Stimulated activated CD4-positive, alpha-beta T cell treated with anti-CD3 and anti-CD28 coated beads, Interleukin-4, amount 100 ng/mL, for 48 hours (primary cell): ENCODE measurements at regions not wholly inside any gene's neighbourhood (a gene's known extent, or its start where the extent isn't known, plus 50 kb on each side); places are given as distances from the start of the nearest gene placed in this dataset.

Experiments used
- DNase-seq, 2 donors: peaks; one replicate each; pipeline ENCODE4 v3.0.0-alpha.2; 2020; ENCODE audit warnings: low read depth in 2 of 2

- no peak for DNase-seq
Measured at GRCh38 chrX:5086388-5086787, 1142.3 kb downstream of the NLGN4X start.

- DNase-seq = no peak
Measured at GRCh38 chrX:5084279-5084678, 1144.4 kb downstream of the NLGN4X start.

- DNase-seq = no peak
Measured at GRCh38 chrX:5082705-5083104, 1146.0 kb downstream of the NLGN4X start.

- DNase-seq = no peak
Measured at GRCh38 chrX:5080791-5081190, 1147.9 kb downstream of the NLGN4X start.

DNA sequence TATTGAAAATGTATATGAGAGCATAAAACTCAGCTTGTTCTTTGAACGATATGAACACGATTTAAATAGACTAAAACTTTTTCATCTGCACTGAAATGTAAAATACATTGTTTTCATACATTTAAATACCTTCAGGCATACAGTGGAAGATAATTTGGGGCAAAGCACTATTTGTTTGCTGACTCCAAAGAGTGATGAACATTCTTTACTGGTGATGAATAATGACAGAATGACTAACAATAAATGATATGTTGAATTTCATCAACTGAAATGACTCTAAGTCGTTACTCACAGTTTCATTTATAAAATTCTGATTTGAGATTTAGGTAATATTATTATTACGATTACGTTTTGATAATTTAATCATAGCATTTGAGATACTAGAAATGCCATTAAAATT lies 1160.1 kb downstream of the NLGN4X start:
- no peak for DNase-seq

GRCh38 chrX:5057786-5058185 lies 1170.9 kb downstream of the NLGN4X start:
- no peak for DNase-seq

DNA sequence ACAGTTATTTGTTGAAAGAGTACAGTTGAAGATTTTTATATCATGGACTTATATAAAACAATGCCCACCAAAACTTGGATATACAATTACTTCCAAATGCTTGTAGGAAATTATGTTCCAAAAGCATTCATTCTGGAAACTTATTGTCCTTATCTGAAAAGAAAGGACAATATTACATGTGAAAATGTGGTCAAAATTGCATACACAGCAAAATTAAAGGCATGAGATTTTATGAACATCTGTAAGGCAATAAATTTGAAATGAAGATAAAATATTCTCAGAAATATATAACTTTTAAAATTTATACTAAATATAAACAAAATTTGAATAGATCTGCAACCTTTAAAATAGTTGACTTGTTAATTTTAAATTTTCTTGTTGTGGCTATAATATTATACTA lies 1173.8 kb downstream of the NLGN4X start:
- no peak for DNase-seq

GRCh38 chrX:5051831-5052491 lies 1176.7 kb downstream of the NLGN4X start:
- DNase-seq = no peak

- DNase-seq = no peak
Measured at GRCh38 chrX:5042563-5042962, 1186.1 kb downstream of the NLGN4X start.

- no peak for DNase-seq
Measured at GRCh38 chrX:5031792-5032191, 1196.9 kb downstream of the NLGN4X start.

GRCh38 chrX:5015451-5015850 lies 1213.2 kb downstream of the NLGN4X start:
- no peak for DNase-seq

DNA sequence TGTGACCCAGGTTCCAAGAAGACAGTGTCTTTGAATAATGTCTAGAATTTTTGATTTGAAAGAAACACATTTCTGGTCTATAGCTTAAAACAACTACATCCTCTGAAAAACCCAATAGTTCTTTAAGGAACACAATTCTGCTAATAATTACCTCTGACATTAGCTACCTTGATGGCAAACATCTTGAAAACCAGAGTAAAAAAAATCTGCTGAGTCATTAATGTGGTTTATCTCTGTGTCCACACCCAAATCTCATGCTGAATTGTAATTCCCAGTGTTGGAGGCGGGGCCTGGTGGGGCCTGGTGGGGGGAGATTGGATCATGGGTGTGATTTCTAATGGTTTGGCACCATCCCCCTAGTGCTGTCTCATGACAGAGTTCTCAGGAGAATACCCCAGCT lies 1233.8 kb downstream of the NLGN4X start:
- no peak for DNase-seq

DNA sequence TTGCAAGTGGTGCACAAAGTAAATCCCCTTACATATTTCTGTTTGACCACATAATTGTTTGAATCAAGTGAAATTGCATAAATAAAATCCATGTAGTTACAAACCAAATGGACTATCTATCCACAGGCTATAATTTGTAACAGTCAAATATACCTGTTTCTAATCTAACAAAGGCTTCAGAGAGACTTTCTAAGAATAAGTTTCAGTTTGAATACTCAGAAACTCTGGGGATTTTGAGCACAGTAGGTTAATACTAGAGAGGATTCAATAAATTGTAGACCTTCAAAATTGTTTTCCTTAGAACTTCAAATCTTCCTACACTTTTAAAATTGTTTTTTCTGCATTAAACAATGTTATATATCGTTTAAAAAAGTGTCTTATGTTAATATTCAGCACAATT lies 1250.1 kb downstream of the NLGN4X start:
- DNase-seq = no peak

DNA sequence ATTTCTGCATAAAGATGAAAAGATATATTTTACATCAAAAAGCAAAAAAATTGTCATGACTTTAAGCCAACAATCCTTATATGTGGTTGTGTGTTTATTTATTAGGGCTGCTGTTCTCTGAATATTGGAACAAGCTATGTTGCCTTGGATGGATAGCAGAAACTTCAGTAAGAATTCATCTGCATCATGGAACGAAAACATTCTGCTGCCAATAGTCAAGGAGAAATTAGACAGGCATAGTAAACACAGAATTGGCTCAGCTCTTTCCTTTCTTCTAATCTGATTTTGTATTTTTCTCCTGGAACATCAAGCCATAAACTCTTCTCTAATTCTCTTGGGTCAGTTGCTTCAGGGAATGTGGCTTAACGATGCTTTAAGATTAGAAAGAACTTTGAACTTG lies 1257.0 kb downstream of the NLGN4X start:
- no peak for DNase-seq

- no peak for DNase-seq
Measured at GRCh38 chrX:4964112-4964511, 1250.7 kb upstream of the PRKX start.

GRCh38 chrX:4963432-4963831 lies 1250.0 kb upstream of the PRKX start:
- no peak for DNase-seq

DNA sequence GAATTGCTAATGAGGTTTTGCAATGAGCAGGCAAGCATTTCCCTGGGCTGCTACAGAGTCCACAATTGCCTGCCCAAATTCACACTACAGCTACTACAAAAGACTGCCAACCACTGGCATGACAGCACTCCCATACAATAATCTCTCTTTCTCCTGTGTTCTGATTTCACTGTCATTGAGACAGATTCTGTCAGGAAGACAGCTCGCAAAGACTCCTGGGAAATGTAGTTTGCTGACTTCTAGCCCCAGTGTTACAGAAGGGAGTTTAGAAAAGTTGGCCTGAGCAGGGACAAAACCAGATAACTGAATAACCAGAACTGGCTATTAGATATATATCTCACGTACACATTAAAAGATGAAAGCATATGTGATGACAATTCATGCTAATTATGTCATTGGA lies 1231.3 kb upstream of the PRKX start:
- DNase-seq = no peak

DNA sequence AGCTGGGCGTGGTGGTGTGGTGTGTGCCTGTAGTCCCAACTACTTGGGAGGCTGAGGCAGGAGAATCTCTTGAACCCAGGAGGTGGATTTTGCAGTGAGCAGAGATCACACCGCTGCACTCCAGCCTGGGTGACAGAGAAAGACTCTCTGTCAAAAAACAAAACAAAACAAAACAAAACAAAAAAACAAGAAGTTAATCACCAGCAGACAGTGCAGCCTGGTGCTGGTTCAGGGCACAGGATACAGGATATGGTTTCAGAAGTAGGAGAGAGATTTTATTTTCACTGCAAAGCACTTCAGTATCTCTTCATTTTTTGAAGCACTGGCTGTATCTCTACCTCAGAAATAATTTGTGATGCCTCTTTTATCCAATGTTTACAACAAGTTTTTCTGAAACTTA lies 1222.9 kb upstream of the PRKX start:
- DNase-seq = no peak

DNA sequence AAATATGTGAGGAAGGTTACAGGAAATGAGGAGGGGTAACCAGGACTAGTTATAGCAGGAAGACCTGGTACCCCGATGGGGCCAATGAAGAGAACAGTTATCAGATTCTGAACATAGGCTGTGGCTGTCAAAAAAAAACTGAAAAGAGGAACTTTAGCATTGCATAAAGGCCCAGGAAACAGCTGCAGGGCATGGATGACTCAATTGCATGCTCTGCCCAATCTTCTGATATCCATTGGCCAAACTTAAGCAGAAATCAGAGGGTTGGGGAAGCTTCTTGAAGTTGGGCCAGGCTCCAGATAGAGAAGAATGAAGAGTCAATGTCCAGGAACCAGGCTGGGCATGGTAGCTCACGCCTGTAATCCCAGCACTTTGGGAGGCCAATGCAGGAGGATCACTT lies 1222.4 kb upstream of the PRKX start:
- no peak for DNase-seq

DNA sequence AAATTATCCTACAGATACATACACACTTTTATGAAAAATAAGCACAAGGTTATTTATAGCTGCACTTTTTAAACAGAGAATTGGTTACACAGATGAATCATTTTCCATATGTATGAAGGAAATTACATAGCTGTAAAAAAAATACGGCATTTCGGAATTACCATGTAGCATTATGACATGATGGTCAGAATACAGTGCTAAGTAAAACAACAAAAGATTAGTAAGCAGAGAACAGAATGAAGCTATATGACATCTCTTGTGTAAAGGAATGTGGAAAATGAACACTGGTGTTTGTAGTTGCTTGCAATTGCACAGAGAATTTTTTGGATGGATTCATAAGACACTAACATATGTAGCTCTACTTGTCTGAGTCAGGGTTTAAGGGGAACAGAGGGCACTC lies 1222.0 kb upstream of the PRKX start:
- no peak for DNase-seq

DNA sequence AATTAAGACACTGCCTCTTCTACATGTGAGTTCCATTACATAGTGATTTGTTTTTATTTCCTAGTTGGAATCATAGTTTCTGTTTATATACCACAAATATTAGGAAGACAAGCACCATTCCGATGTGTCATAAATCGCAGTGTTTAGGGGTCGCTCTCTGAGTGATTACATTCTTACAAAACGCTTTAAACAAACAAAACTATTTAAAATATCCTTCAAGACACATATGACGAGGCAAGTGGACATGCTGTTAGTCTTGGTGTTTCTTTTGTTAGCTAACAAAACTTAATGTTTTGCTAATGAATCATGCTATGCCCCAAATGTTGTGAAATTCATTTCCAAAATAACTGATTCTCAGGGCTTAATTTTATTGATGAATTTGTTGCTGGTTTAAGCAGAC lies 1219.3 kb upstream of the PRKX start:
- no peak for DNase-seq

GRCh38 chrX:4930426-4930825 lies 1217.0 kb upstream of the PRKX start:
- no peak for DNase-seq

DNA sequence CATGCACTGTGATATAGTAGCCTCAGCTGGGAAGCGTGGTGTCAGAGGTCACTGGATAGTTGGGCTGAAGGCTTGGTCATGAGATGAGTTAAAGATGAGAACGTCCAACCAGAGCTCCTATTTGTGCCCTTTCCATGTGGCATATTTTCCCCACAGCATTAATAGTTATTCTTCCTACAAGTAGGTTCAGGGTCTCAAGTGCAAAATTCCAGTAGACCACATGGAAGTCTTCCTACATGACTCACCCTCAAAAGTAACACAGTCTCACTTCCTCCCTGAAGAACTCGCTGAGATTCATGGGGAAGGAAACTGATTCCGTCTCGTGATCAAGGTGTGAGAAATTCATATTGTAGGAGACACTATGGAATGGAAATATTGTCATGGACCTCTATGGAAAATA lies 1212.5 kb upstream of the PRKX start:
- no peak for DNase-seq

DNA sequence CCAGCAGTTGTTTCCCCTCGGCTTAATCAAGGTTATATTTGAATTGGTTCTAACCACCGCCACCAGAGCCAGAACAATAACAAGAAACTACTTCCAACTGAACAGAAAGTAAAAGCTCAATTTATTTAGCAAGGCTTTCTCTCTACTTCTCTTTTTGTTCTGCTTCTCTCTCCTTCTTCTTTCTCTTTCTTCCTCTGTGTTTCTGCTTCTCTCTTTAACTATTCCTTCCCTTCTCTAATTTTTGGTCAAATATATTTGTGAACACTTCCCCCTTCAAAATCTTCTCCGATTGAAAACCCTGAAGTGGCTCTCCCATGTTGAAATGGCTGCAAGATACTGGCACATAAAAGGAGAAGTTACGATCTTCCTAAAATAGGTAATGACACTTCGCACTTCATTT lies 1195.9 kb upstream of the PRKX start:
- no peak for DNase-seq

GRCh38 chrX:4905576-4905975 lies 1192.1 kb upstream of the PRKX start:
- DNase-seq = no peak
